ENCODE measurements at regions not wholly inside any gene's neighbourhood (a gene's known extent, or its start where the extent isn't known, plus 50 kb on each side); places are given as distances from the start of the nearest gene placed in this dataset.

DNA sequence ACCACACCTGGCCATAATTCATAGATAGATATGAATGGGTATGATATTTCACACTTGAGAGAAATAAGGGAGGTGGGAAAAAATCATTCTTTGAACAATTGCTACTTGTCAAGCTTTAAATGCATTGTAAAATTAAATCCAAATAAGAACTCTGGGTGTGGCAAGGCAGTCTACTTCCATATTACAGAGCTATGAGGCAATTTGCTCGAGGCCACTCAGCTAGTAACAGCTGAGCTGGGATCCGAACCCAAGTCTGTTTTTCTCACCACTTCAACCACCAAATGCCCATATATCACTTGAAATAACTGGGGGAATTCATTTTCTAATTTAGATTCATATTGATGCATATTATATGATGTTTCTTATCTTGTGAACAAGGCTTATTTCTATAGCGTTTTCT lies 482.2 kb upstream of the ADAMTS9 start:
- H3K9ac ChIP-seq (ENCODE audit: low read length): no peak overlapping the region
- no peaks in the 10 kb centered on the region for H3K79me2 ChIP-seq (ENCODE audit: insufficient read depth, low read length)
- H3K4me2 ChIP-seq (ENCODE audit: low read length): no peak overlapping the region
- POLR2A ChIA-PET: no interaction called here
- H3K27ac ChIP-seq (ENCODE audit: low read depth, low read length): no peak overlapping the region
- H3K4me1 ChIP-seq (ENCODE audit: control insufficient read depth in 1 of 2, insufficient read depth in 2 of 2, low read length in 2 of 2): no peaks in the 10 kb centered on the region
- H2AFZ ChIP-seq (ENCODE audit: low read depth, low read length, poor library complexity, severe bottlenecking): no peak overlapping the region
- no peaks in the 10 kb centered on the region for H3K36me3 ChIP-seq (ENCODE audit: control insufficient read depth in 1 of 2, insufficient read depth in 2 of 2, low read length in 2 of 2)
- DNase-seq (ENCODE audit: low read depth, low spot score) (no peak), ATAC-seq (no peak)
- BruUV-seq (replicated peaks): no TSS peak
- no peaks in the 10 kb centered on the region for H3K9me2 ChIP-seq (ENCODE audit: insufficient read depth)
- no peaks in the 10 kb centered on the region for H4K20me1 ChIP-seq (ENCODE audit: insufficient read depth)
- no peak overlapping the region for H3K4me3 ChIP-seq (replicated peaks in 1 of 2; ENCODE audit: low read depth in 1 of 2, low read length in 2 of 2)
- H3K27me3 ChIP-seq (ENCODE audit: insufficient read depth, low read length): peaks cover 14% of the 10 kb centered on the region; the same call in 1 of the 2 replicates
- no peak for TF ChIP-seq EZH2phosphoT487 (IDR thresholded peaks at IDR 0.05; ENCODE audit: borderline replicate concordance)
- no peak for TF ChIP-seq SRF (IDR thresholded peaks at IDR 0.05; ENCODE audit: low read depth)
- TF ChIP-seq, protein P1, sequence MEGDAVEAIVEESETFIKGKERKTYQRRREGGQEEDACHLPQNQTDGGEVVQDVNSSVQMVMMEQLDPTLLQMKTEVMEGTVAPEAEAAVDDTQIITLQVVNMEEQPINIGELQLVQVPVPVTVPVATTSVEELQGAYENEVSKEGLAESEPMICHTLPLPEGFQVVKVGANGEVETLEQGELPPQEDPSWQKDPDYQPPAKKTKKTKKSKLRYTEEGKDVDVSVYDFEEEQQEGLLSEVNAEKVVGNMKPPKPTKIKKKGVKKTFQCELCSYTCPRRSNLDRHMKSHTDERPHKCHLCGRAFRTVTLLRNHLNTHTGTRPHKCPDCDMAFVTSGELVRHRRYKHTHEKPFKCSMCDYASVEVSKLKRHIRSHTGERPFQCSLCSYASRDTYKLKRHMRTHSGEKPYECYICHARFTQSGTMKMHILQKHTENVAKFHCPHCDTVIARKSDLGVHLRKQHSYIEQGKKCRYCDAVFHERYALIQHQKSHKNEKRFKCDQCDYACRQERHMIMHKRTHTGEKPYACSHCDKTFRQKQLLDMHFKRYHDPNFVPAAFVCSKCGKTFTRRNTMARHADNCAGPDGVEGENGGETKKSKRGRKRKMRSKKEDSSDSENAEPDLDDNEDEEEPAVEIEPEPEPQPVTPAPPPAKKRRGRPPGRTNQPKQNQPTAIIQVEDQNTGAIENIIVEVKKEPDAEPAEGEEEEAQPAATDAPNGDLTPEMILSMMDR (IDR thresholded peaks at IDR 0.05 in 2 of 3, conservative IDR thresholded peaks at IDR 0.05 in 1 of 3; ENCODE audit: borderline replicate concordance in 1 of 3, insufficient read depth in 1 of 3, low read depth in 2 of 3, low read length in 2 of 3): no peak
- CTCF ChIA-PET: interaction anchor here (1.1 to 1.7 kb wide), 3 partner anchors 9 to 23 kb away, joined by 4 to 6 read pairs (median 5); no protein-coding TSS in a partner anchor
- intact Hi-C loops (cut with micrococcal nuclease): loop anchor here (5.0 kb wide), 1 partner anchor 638 kb away; no protein-coding TSS in a partner anchor
- H3K9me3 ChIP-seq (ENCODE audit: control insufficient read depth in 1 of 2, insufficient read depth in 1 of 2, low read depth in 1 of 2, low read length in 2 of 2): no peaks in the 10 kb centered on the region
- RAD21 ChIA-PET (ENCODE audit: low non-redundant PET in 1 of 2, low total read pairs in 2 of 2, uncharacterized antibody in 2 of 2, unreplicated experiment in 2 of 2): no interaction called here

DNA sequence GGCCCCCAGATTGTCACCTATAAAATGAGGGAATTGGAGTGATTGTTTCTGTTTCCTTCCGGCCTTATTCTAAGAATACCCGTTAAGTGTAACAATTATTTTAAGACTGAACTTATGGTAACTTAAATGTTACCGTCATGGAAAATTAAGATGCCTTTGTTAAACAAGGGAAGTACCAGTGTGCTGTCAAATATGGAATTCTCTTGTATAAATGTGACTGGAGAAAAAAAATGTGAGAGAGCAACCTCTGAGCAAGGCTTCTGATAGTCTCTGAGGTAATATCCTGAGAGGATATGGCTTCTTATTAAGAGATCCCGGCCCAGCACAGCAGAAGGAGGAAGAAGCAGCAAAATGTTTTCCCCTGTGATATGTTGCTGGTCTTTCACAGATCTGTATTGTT lies 480.7 kb upstream of the ADAMTS9 start:
- ChIA-PET POLR2A (no interaction called here), CTCF (no interaction called here), RAD21 (ENCODE audit: low non-redundant PET in 1 of 2, low total read pairs in 2 of 2, uncharacterized antibody in 2 of 2, unreplicated experiment in 2 of 2) (no interaction called here)
- Histone ChIP-seq H3K9me3 (ENCODE audit: control insufficient read depth in 1 of 2, insufficient read depth in 1 of 2, low read depth in 1 of 2, low read length in 2 of 2) (no peaks in the 10 kb centered on the region), H3K27me3 (ENCODE audit: insufficient read depth, low read length) (peaks cover 19% of the 10 kb centered on the region; the same call in 1 of the 2 replicates), H4K20me1 (ENCODE audit: insufficient read depth) (no peaks in the 10 kb centered on the region), H3K4me2 (ENCODE audit: low read length) (no peak overlapping the region), H3K4me3 (replicated peaks in 1 of 2; ENCODE audit: low read depth in 1 of 2, low read length in 2 of 2) (no peak overlapping the region), H3K4me1 (ENCODE audit: control insufficient read depth in 1 of 2, insufficient read depth in 2 of 2, low read length in 2 of 2) (no peaks in the 10 kb centered on the region), H3K9ac (ENCODE audit: low read length) (no peak overlapping the region), H3K27ac (ENCODE audit: low read depth, low read length) (no peak overlapping the region), H2AFZ (ENCODE audit: low read depth, low read length, poor library complexity, severe bottlenecking) (no peak overlapping the region), H3K79me2 (ENCODE audit: insufficient read depth, low read length) (no peaks in the 10 kb centered on the region), H3K36me3 (ENCODE audit: control insufficient read depth in 1 of 2, insufficient read depth in 2 of 2, low read length in 2 of 2) (no peaks in the 10 kb centered on the region), H3K9me2 (ENCODE audit: insufficient read depth) (no peaks in the 10 kb centered on the region)
- no peak for DNase-seq (ENCODE audit: low read depth, low spot score)
- no TSS peak for BruUV-seq (replicated peaks)
- intact Hi-C loops (cut with micrococcal nuclease): no loop called here
- ATAC-seq: no peak
- TF ChIP-seq YY1 (IDR thresholded peaks at IDR 0.05; ENCODE audit: extremely low read depth, insufficient replicate concordance, low read depth, low read length) (no peak), RAD21 (IDR thresholded peaks at IDR 0.05; ENCODE audit: low read depth) (no peak), CEBPB (IDR thresholded peaks at IDR 0.05; ENCODE audit: low read depth) (no peak), ZFX (IDR thresholded peaks at IDR 0.05) (no peak), ATF3 (IDR thresholded peaks at IDR 0.05) (no peak), SIN3A (IDR thresholded peaks at IDR 0.05; ENCODE audit: low read depth) (no peak), POLR2AphosphoS5 (IDR thresholded peaks at IDR 0.05; ENCODE audit: low read depth, low read length) (no peak), TCF7L2 (IDR thresholded peaks at IDR 0.05; ENCODE audit: borderline replicate concordance, extremely low read depth, insufficient read depth, insufficient read length) (no peak), FOSL1 (IDR thresholded peaks at IDR 0.05; ENCODE audit: low read depth) (no peak), EZH2phosphoT487 (IDR thresholded peaks at IDR 0.05; ENCODE audit: borderline replicate concordance) (no peak), SRF (IDR thresholded peaks at IDR 0.05; ENCODE audit: low read depth) (no peak), SP1 (IDR thresholded peaks at IDR 0.05; ENCODE audit: low read depth) (no peak), ZNF274 (IDR thresholded peaks at IDR 0.05; ENCODE audit: low read depth, low read length) (no peak)
- TF ChIP-seq, protein P1 (IDR thresholded peaks at IDR 0.05 in 2 of 3, conservative IDR thresholded peaks at IDR 0.05 in 1 of 3; ENCODE audit: borderline replicate concordance in 1 of 3, insufficient read depth in 1 of 3, low read depth in 2 of 3, low read length in 2 of 3): no peak
